Stimulated activated CD4-positive, alpha-beta T cell treated with anti-CD3 and anti-CD28 coated beads, Interleukin-1b, Interleukin-23, amount 100 ng/mL, for 4 hours (primary cell): ENCODE measurements at regions not wholly inside any gene's neighbourhood (a gene's known extent, or its start where the extent isn't known, plus 50 kb on each side); places are given as distances from the start of the nearest gene placed in this dataset.

Experiments
- DNase-seq, 2 donors: peaks; one replicate each; pipeline ENCODE4 v3.0.0-alpha.2; 2020; ENCODE audit warnings: low read depth in 2 of 2

GRCh38 chr5:92930057-92930456, 651.0 kb downstream of the NR2F1-AS1 start:
- no peak for DNase-seq

GRCh38 chr5:92927291-92927778, 653.7 kb downstream of the NR2F1-AS1 start:
- DNase-seq = no peak

- no peak for DNase-seq
These were observed 657.1 kb downstream of the NR2F1-AS1 start for GRCh38 chr5:92923885-92924284.

GRCh38 chr5:92922231-92922967, 658.6 kb downstream of the NR2F1-AS1 start:
- no peak for DNase-seq

GRCh38 chr5:92917044-92917443, 664.0 kb downstream of the NR2F1-AS1 start:
- no peak for DNase-seq

- no peak for DNase-seq
These were observed 665.0 kb downstream of the NR2F1-AS1 start for GRCh38 chr5:92916036-92916435.

- DNase-seq = no peak
These were observed 668.7 kb downstream of the NR2F1-AS1 start for GRCh38 chr5:92912283-92912682.

- no peak for DNase-seq
These were observed 669.2 kb downstream of the NR2F1-AS1 start for GRCh38 chr5:92911851-92912250.

- no peak for DNase-seq
These were observed 669.7 kb downstream of the NR2F1-AS1 start for GRCh38 chr5:92911293-92911692.

GRCh38 chr5:92909602-92909962, 671.4 kb downstream of the NR2F1-AS1 start:
- no peak for DNase-seq

- no peak for DNase-seq
These were observed 671.9 kb downstream of the NR2F1-AS1 start for GRCh38 chr5:92908952-92909601.

- DNase-seq = no peak
These were observed 672.9 kb downstream of the NR2F1-AS1 start for GRCh38 chr5:92907938-92908606.

- DNase-seq = no peak
These were observed 674.1 kb downstream of the NR2F1-AS1 start for GRCh38 chr5:92906798-92907376.

- no peak for DNase-seq
These were observed 677.0 kb downstream of the NR2F1-AS1 start for GRCh38 chr5:92904021-92904420.

GRCh38 chr5:92899611-92900010, 681.4 kb downstream of the NR2F1-AS1 start:
- no peak for DNase-seq

- no peak for DNase-seq
These were observed 684.3 kb downstream of the NR2F1-AS1 start for GRCh38 chr5:92896722-92897121.

GRCh38 chr5:92890841-92891244, 690.2 kb downstream of the NR2F1-AS1 start:
- DNase-seq = no peak

GRCh38 chr5:92889140-92889539, 691.9 kb downstream of the NR2F1-AS1 start:
- no peak for DNase-seq

- no peak for DNase-seq
These were observed 693.8 kb downstream of the NR2F1-AS1 start for GRCh38 chr5:92887254-92887653.

- DNase-seq = no peak
These were observed 694.3 kb downstream of the NR2F1-AS1 start for GRCh38 chr5:92886751-92887150.

GRCh38 chr5:92885950-92886349, 695.1 kb downstream of the NR2F1-AS1 start:
- no peak for DNase-seq

- DNase-seq = no peak
These were observed 696.5 kb downstream of the NR2F1-AS1 start for GRCh38 chr5:92884469-92884868.
